ENCODE measurements at regions not wholly inside any gene's neighbourhood (a gene's known extent, or its start where the extent isn't known, plus 50 kb on each side); places are given as distances from the start of the nearest gene placed in this dataset.

DNA sequence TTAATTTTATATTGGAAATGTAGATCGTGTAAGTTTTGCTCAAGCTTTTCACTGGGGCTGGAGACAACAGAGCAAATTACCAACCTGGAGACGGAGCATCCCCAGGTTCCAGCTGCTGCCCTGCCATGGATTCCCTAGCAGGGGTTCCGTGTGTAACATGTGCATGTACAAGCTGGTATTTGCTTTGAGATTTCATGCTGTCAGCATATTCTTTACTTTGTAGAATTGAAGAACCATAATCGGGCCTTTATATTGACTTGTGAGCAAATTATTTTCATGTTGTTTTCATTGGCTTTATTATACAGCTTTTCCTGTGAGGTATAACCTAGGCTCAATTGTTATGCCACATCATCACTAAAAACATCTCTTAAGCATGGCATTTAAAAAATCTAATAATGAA, 369.2 kb upstream of the COBL start:
- TF ChIP-seq, protein P1, sequence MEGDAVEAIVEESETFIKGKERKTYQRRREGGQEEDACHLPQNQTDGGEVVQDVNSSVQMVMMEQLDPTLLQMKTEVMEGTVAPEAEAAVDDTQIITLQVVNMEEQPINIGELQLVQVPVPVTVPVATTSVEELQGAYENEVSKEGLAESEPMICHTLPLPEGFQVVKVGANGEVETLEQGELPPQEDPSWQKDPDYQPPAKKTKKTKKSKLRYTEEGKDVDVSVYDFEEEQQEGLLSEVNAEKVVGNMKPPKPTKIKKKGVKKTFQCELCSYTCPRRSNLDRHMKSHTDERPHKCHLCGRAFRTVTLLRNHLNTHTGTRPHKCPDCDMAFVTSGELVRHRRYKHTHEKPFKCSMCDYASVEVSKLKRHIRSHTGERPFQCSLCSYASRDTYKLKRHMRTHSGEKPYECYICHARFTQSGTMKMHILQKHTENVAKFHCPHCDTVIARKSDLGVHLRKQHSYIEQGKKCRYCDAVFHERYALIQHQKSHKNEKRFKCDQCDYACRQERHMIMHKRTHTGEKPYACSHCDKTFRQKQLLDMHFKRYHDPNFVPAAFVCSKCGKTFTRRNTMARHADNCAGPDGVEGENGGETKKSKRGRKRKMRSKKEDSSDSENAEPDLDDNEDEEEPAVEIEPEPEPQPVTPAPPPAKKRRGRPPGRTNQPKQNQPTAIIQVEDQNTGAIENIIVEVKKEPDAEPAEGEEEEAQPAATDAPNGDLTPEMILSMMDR (IDR thresholded peaks at IDR 0.05), result no peak
- TF ChIP-seq POLR2A (IDR thresholded peaks at IDR 0.05), result no peak
